ENCODE measurements at regions not wholly inside any gene's neighbourhood (a gene's known extent, or its start where the extent isn't known, plus 50 kb on each side); places are given as distances from the start of the nearest gene placed in this dataset.

DNA sequence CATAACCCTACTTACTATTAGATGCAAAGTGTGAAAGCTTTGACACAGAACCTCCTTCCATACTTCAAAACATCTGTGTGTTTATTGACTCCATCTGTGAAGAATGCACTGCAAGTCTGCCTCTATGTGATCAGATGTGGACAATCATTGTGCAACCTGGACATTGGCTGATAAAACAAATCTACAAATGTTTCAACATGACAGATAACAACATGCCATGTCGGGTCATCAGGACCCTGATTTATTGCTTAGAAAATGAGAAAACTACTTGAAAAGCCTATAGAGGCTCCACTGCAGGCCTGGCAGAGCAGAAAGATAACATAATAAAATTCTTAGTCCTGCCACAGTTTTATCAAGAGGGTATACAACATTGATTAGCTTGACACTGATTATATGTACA is 1286.4 kb downstream of the GRIK2 start:
- DNase-seq = no peak

DNA sequence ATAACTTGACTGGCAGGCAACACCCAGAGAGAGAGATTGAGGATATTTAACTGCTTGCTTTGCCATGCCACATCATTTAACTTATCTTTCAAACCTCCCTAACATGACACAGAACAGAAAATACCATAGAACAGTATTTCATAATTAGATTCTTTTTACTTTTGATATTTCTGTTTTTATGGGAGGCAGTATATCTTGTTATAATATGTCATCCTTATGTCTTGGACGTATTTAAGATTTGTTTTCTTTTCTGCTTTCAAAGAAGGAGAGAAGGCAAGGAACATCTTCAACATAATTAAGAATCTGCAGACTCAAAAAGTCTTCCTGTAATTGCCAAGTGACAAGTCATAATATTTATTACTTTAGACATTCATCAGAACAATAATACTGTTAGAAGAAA is 1283.7 kb downstream of the GRIK2 start:
- no peak for DNase-seq

DNA sequence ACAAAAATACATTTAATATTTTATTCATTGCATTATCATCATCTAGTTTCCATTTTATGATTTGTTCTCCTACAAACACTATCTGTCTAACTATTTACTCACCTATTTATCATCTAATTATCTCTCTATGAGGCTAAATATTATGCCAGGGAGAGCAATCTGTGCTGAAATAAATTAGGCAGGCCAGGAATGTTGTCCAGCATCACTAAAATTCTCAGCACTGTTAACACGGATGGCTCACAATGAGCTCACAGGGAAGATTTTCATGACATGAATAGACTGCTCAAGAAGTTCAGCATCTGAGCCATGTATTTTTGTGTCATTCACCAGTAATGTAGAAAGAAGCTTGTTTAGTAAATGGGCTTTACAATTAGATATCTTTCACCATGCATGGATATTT is 1277.2 kb downstream of the GRIK2 start:
- no peak for DNase-seq

DNA sequence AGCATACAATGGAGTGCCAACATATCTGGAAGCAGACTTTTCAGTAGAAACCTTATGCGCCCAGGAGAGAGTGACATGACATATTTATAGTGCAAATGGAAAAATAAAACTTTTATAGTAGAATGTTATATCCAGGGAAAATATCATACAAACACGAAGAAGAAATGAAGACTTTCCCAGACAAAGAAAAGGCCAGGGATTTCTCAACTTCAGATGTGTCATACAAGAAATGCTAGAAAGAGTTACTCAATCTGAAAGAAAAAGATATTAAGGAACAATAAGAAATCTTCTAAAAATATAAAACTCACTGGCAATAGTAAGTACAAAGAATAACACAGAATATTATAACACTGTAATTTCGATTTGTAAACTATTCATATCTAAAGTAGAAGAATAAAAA is 1269.3 kb downstream of the GRIK2 start:
- DNase-seq = no peak

DNA sequence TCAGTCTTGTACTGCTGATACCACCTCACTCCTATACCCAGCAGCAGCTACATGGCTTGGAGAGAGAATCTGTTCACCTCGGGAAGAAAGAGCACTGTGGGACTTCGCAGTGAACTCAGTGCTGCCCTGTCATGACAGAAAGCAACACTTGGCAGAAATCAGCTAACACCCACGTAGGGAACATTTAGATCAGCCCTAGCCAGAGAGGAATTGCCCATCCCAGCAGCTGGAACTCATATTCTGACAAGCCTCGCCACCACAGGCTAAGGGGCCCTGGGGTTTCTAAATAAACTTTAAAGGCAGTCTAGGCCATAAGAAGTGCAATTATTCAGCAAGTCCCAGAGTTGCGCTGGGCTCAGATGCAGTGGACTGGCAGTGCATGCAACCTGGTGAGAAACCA is 1266.8 kb downstream of the GRIK2 start:
- no peak for DNase-seq

DNA sequence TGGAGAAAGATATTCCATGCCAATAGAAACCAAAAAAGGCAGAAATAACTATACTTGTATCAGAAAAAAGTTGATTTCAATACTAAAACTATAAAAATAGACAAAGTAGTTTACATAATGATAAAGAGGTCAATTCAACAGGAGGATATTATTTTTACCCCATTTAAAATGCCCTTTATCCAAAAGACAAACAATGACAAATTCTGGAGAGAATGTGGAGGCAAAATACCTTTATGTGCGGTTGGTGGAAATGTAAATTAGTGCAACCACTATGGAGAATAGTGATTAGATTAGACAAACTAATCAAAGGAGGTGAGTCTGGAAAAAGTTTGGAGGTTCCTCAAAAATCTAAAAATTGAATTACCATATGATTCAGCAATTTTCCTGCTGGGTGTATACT is 1262.3 kb downstream of the GRIK2 start:
- no peak for DNase-seq

DNA sequence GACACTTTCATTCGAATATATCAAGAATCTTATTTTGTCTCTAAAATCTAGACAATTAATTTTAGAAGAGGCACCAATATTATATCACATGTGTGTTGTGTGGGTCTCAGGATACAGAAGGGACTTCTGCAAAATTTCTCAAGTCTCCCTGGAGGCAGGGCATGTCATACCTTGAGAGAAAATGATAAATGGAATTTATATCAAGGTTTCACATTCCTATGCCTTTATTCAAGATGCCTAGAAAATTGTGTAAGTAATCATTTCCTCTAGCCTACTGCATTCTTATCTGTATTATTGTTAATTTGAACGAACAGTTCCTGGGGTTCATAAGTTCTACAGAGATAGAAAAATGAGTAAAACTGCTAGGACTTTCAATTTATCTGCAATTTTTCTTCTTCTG is 1247.9 kb downstream of the GRIK2 start:
- DNase-seq = no peak

DNA sequence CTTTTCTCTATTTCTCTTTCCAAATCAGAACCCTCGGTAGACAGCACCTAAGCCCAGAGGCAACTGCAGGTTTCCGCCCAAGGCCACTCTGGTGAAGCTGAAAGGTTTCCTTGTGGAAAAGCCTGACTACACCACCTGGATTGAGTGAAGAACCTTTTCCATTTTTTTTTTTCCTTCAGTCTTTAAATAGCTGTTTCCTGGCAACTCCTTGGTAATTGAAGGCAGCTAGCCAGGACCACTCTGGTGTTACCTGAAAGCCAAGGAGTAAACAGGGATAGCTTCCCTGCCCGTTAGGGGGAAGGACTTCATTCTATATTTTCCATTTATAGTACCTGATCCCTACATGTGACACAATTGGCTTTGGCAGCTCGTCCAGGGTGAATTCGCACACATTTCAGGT is 1238.4 kb downstream of the GRIK2 start:
- no peak for DNase-seq

DNA sequence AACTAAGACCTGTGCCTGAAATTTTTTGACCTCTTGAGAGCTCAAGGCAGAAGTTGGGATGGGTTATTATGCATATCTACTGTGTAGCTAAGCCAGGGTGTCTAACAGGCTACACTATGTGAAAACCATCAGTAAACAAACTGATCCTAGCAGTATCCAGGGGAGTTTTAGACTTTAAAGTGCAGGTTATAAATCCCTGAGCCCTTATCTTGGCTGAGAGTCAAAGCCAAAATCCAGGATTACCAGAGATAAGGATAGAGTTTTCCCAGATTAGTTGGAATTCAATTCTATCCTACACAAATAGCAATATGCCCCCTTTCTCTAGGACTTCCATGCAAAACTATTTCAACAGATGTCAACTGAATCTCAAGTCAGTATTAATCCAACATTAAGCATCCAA is 1229.7 kb downstream of the GRIK2 start:
- DNase-seq = no peak

DNA sequence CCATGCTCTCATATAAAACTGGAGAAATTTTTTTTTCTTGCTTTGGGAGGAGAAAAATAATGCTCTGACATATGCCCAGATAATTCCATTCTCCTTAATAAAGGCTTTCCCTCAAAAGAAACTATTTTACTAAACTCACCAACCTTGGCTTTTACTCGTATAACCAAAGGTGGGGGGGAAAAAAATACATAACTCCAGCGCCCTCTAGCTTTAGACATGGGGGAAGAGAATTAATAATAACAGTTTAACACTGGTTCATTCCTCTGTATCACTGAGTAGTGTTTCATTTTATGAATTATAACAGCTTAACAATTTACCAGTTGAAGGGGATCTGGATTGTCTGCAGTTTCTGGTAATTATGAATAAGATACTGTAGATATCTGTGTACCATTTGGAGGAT is 1226.1 kb downstream of the GRIK2 start:
- DNase-seq = no peak

DNA sequence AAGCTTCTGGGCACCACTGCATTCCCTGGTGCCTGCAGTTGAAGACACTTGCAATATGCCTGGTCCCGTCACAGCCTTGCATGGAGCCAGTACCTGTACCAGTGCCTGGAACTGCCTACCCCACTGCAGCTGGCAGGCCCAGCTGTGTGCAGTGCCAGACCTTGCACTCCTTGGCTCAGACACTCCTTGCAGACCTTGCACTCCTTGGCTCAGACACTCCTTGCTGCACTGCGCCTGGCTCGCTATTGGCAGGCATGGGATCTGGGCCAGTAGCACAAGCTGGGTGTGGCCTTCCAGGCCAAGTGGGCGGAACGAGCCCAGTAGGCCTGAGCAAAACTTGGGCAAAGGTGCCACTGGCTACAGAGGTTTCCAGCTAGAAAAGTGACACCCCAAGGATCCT is 1189.1 kb downstream of the GRIK2 start:
- no peak for DNase-seq

DNA sequence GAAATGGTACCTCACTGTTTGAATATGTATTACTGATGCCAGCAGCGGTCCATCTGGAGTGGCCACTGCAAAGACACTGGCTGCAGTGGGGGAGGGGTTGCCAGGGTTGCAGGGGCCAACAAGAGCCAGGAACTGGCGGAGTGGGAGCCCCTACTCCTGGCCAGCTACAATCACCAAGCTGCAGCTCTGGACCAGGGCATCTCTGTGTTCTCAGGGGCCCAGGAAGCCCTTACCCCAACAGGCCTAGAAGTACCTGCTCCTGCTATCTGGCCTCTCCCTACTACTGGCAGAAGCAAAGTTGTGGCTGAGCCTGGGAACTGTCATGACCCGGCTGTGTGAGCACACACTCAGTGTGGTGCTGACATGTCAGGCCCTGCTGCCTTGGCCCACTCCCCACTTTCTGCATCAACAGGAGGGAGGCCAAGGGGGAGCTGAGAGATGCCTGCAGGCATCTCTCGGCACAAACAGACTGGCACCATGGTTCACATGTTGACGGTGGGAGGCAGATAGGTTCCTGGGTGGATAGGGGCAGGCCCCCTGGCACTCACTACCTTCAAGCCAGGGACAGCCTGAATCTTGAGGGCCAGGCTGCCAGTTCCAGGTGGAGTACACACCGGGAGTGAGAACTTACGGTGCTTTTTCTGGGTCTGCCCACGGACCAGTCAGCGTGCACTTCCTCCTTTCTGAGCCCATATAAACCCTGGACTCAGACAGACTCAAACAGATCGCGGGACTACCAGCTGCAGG is 1188.0 kb downstream of the GRIK2 start:
- no peak for DNase-seq

DNA sequence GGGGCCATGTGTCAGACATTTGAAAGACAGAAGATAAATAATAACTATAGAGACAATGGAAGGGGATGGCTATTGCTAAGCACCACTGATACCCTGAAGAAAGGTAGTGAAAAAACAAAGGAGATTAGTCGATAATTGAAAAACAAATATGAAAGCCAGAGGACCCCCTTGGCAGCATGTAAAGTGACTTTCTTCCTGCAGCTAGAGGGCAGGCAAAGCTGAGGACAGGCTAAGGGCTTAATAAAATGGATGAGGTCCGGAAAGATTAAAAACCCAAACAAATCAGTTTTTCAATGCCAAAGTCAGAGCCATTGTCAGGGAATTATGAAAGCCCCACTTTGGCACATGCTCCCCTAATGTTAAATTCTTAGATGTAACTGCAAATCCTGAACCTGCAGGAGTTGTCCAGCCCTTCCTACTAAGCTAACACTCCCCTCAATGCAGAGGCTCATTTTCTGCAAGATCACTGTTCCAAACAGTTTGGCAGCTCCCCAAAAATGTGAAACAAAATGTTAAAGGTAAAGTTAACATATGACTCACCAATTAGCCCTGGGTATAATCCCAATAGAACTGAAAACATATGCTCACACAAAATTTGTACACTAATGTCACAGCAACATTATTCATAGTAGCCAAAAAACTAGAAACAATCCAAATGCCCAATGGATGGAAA is 1177.9 kb downstream of the GRIK2 start:
- no peak for DNase-seq

DNA sequence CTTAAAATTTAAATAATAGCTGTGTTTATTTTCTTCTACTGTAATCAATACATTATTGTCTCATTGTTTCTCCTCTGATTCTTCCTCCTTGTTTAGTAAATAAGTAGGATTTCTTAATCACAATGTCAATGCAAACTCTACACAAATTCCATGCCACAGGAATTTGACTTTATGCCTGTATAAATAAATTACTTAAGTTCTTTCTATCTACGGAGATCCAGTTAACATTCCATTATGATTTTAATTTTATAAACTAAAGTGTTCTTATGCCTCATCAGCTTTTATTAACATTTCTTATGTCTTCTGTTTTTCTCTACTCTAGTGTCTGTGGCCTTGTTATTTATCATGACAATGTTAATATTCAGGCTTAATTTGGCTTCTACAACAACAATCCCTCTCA is 1169.2 kb downstream of the GRIK2 start:
- no peak for DNase-seq

DNA sequence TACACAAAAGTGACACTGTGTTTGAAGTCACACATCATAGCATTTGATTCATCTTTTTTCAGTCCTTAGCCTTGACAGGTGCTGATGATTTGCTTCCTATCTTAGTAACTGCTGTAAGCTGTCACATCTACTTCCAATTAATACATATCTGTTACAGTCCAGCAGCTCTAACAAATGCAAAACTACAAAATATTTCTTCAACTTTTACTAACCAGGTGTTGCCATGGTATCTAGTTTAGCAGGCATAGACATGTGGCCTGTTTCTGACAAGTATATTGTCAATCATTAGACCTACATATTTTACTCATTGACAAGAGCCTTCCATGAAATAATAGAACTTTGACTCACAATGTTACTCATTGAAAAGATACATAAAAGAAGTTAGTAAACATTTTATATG is 1159.7 kb downstream of the GRIK2 start:
- DNase-seq = no peak

DNA sequence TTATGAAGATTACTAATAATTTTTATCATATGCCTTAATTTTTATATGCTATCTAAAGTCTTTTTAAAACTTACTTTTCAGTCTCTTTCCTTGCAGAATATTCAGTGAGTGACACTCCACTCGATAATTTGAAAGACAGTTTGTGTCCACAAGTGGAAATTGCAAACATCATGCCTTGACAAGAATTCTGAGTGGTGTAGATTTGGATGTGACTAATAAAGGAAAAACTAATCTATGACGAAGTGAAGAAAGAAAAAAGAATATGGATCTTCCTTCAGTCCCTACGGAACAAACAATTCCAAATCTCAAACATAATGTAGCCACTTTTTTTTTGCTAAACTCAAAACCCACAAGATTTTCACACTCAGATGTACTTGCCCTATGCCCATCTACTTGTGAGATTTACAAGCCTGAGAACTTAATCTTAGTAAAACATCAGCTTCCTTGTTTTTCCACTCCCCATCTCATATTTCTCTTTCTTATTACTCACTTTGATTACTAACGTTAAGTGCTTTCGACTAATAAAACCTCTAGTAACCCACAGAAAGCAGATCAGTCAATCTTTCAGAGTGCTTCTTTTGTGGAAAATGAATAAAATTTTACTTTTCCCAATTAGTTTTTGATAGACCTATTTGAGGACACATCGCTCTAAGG is 1155.8 kb downstream of the GRIK2 start:
- DNase-seq = no peak

DNA sequence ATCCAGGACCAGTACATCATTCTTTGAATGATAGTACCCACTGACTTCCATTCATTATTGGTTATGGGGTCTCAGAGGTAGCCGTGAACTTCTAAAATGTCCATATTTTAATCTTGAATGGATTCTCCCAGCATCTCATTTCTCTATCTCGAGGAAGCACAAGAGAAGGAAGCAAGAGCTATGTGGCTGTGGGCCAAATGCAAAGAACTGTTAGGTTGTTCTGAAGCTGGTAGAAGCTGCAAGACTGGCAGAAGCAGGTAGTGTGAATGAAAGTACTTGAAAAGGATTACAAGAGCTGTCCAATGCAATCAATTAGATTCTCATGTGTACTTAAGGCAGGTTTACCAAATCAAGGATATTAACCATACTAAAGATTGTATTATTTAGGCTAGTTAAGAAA is 1131.8 kb downstream of the GRIK2 start:
- no peak for DNase-seq

DNA sequence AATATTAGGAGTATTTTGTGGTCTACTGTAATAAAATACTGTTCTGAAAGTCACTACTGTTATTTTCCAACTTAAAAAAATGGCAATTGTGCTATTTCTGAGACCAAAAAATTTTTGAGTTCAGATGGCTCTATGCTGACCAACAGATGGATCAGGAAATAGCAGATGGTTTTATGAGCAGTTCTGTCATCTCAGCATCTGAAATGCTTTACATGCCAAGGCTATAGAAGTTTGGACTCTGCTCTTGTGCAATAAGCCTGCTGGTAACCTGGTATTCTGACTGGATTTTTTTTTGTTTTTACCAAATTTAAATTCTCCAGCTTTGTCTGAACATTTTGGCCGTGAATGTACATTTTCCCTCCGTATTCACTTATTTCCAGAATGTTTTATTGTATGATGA is 1127.5 kb downstream of the GRIK2 start:
- DNase-seq = no peak

DNA sequence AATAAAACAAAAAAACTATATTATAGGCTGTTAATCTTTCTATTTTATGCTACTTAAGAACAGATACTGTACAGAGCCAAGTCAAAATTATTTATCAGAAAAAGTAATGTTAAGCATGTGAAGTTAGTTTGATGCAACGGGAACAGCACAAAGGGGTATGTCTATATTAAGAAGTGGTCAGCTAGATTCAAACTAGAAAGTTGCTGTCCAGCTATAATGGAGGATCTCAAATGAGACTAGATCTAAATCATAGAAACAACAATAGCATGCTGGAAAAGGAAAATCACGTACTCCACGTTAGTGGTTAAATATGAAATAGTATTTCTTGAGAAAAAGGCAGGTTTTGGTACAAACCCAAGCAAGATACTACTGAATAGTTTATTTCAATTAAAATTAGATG is 1124.0 kb downstream of the GRIK2 start:
- no peak for DNase-seq

DNA sequence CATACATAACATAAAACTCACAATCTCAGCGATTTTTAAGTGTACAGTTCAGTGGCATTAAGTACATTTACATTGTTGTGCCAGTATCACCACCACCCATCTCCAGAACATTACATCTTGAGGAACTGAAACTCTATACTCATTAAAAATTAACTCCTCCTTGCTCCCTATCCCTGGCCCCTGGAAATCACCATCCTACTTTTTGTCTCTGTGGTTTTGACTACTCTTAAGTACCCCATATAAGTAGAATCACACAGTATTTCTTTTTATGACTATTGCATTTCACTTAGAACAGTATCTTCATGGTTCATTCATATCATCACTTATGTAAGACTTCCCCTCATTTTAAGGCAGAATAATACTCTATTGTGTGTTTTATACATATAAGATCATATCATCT is 1108.1 kb downstream of the GRIK2 start:
- no peak for DNase-seq

DNA sequence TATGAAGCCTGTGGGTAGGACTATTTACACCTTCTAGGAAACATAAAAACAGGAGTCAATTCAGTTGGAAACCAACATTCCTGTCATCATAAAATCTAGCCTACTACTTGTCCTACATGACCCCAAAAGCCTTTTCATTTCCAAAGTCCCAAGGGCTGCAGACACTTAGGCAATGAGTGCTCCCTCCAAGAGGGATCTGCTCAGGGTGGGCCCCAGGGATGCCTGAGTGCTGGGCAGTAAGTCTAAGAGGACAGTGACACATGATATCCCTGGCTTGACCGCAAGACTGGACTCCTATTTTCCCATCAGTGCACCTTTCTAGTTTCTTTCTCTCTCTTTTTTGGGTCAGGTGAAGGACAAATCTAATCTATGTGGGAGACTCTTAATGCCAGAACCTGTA is 1101.3 kb downstream of the GRIK2 start:
- DNase-seq = no peak

DNA sequence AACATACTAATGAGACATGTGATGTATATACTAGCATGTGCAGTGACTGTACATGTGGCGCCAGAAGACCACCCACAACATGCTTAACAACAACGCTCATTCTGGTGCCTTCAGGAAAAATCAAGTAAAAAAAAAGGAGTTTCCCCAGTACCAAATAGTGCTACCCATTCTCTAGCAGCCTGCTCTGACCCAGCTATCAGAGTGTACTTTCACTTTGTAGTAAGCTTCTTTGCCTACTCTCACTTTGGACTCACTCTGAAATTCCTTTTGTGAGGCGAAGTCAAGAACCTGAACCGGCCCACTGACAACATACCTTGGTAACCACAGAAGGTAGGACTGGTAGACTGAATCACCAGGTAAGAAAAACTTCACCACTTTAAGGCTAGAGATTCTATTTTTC is 1100.0 kb downstream of the GRIK2 start:
- no peak for DNase-seq

DNA sequence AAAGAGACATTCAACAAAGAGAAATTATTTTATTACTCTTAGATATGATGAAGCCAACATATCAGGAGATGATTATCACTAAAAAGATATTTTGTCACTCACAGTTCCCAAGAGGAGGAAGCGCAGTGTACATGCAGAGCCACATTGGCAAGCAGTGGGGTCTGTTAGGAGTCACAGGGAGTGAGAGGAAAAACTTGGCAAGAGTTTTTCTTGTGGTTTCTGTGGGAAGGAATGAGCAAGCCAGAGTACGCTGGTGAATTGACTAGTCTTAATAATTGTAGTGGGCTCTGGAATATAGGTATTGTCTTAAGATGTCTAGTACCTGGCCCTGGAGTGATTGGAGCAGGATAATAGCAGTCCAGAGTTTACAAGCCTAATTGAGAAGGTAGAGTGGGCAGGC is 1095.2 kb downstream of the GRIK2 start:
- DNase-seq = no peak

DNA sequence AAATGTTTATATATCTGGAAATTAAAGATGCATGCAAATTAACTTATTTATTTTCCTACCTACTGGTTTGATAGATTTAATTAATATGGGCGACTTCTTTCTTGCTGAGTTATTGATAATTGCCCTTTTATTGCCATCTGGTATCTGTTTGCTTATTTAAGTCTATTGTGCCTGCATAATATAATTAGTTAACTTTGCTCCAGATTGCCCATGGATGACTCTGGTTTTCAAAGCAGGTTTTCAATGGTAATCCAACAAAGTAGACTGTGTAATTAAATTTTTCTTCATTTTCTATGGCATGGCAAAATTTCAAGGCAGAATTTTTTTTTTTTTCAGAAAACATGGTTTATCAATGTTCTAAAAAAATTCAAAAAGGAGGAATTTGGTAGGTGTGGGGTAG is 1092.0 kb downstream of the GRIK2 start:
- no peak for DNase-seq

Measured in CD4-positive, alpha-beta T cell treated with Interleukin-17A for 1 hour (primary cell).